ENCODE measurements at regions not wholly inside any gene's neighbourhood (a gene's known extent, or its start where the extent isn't known, plus 50 kb on each side); places are given as distances from the start of the nearest gene placed in this dataset.

- no peaks in the 10 kb centered on the region for H3K79me1 ChIP-seq (ENCODE audit: low read depth, low read length)
- no peak overlapping the region for H2BK15ac ChIP-seq (ENCODE audit: low read length)
- CTCF ChIA-PET (ENCODE audit: partially characterized antibody): interaction anchor here (0.7 to 2.4 kb wide), 9 partner anchors 10 to 142 kb away, joined by 3 to 10 read pairs (median 4); no protein-coding TSS in a partner anchor
- H3K4ac ChIP-seq (replicated peaks; ENCODE audit: insufficient read length, low read depth, low read length): no peak overlapping the region
- no peak overlapping the region for H4K5ac ChIP-seq (ENCODE audit: insufficient read length, low read depth, low read length)
- H3K14ac ChIP-seq (ENCODE audit: insufficient read length): no peak overlapping the region
- no peaks in the 10 kb centered on the region for H3K9me3 ChIP-seq (ENCODE audit: insufficient read depth in 2 of 2, low read depth in 1 of 2, low read length in 1 of 2)
- TF ChIP-seq FOSL1 (IDR thresholded peaks at IDR 0.05; ENCODE audit: insufficient read depth, low read depth, low read length) (no peak), EP300 (IDR thresholded peaks at IDR 0.05; ENCODE audit: borderline replicate concordance in 1 of 2, low read depth in 2 of 2, low read length in 2 of 2) (no peak), CHD2 (IDR thresholded peaks at IDR 0.05; ENCODE audit: low read length) (no peak), MAX (IDR thresholded peaks at IDR 0.05) (no peak), JUN (IDR thresholded peaks at IDR 0.05; ENCODE audit: low read depth, low read length) (no peak), HDAC6 (IDR thresholded peaks at IDR 0.05; ENCODE audit: low read depth, low read length) (no peak), ASH2L (IDR thresholded peaks at IDR 0.05; ENCODE audit: low read length) (no peak), SP4 (IDR thresholded peaks at IDR 0.05; ENCODE audit: low read length) (no peak), CREB1 (IDR thresholded peaks at IDR 0.05) (no peak)
- no peak overlapping the region for H3K4me2 ChIP-seq (ENCODE audit: insufficient read depth in 1 of 2, low read depth in 2 of 2, low read length in 2 of 2)
- H3K79me2 ChIP-seq (ENCODE audit: control insufficient read depth in 1 of 2, insufficient read depth in 2 of 2, low read length in 2 of 2): no peaks in the 10 kb centered on the region
- no peak overlapping the region for H4K91ac ChIP-seq (replicated peaks; ENCODE audit: insufficient read length, low read length)
- no peak overlapping the region for H3K23ac ChIP-seq (ENCODE audit: insufficient read length)
- H2BK12ac ChIP-seq (ENCODE audit: low read depth, low read length): no peak overlapping the region
- POLR2A ChIA-PET (ENCODE audit: partially characterized antibody): no interaction called here
- no peak overlapping the region for H2BK20ac ChIP-seq (ENCODE audit: low read length)
- no peak overlapping the region for H3K56ac ChIP-seq (replicated peaks; ENCODE audit: insufficient read length, low read depth, low read length)
- peaks cover 2 to 11% of the 10 kb centered on the region in 2 experiments for H4K20me1 ChIP-seq (replicated peaks in 1 of 2; ENCODE audit: control insufficient read depth in 1 of 2, insufficient read depth in 2 of 2, low read length in 2 of 2)
- H3K4me1 ChIP-seq (replicated peaks in 1 of 4; ENCODE audit: control insufficient read depth in 3 of 4, insufficient read depth in 4 of 4, low read length in 3 of 4): peaks cover 0 to 6% (median 0%) of the 10 kb centered on the region in 4 experiments; a peak in 2 of 7 replicates
- DNase-seq (ENCODE audit: low read depth in 1 of 2, low spot score in 2 of 2): no peak
- 82% methylated on average over 7 of the region's 7 CpGs; no CpG with 5 or more reads in 1 of the 2 experiments for WGBS, 2 experiments (ENCODE audit: extremely low coverage in 1 of 2, insufficient coverage in 1 of 2, insufficient read length in 1 of 2, insufficient replicate concordance in 2 of 2, low coverage in 1 of 2, low lambda C conversion rate in 2 of 2, missing lambda C conversion rate in 1 of 2)
- H3K36me3 ChIP-seq (ENCODE audit: control insufficient read depth in 2 of 4, insufficient read depth in 4 of 4, low read length in 3 of 4): no peaks in the 10 kb centered on the region
- H2BK120ac ChIP-seq (replicated peaks; ENCODE audit: low read depth, low read length): no peak overlapping the region
- H3K23me2 ChIP-seq (ENCODE audit: low read depth, low read length): peaks cover 4% of the 10 kb centered on the region; the same call in 1 of the 2 replicates
- no peak overlapping the region for H2AK5ac ChIP-seq (ENCODE audit: low read depth, low read length)
- H3K27me3 ChIP-seq (replicated peaks in 1 of 4; ENCODE audit: control insufficient read depth in 3 of 4, extremely low read depth in 1 of 4, insufficient read depth in 3 of 4, low read length in 3 of 4): peaks cover 0 to 42% (median 16%) of the 10 kb centered on the region in 4 experiments; a peak in 6 of 7 replicates
- no peak overlapping the region for H3K27ac ChIP-seq (ENCODE audit: low read depth, low read length)
- no peak overlapping the region for H3K9ac ChIP-seq (replicated peaks in 1 of 4; ENCODE audit: extremely low read depth in 1 of 4, low read depth in 3 of 4, low read length in 3 of 4)
- no peak overlapping the region for H4K8ac ChIP-seq (ENCODE audit: extremely low read depth, insufficient read depth, low read length)
- no peak overlapping the region for H3K4me3 ChIP-seq (ENCODE audit: extremely low read depth in 1 of 4, insufficient read depth in 2 of 4, low read depth in 3 of 4, low read length in 4 of 4)
- FAIRE-seq: no peak
- H3K18ac ChIP-seq (ENCODE audit: extremely low read depth, low read length): no peak overlapping the region
- H2BK5ac ChIP-seq (ENCODE audit: low read depth, low read length): no peak overlapping the region
- H2AFZ ChIP-seq (ENCODE audit: low read length): no peak overlapping the region
These were observed 139.2 kb downstream of the INHBB start for GRCh38 chr2:120485096-120485495.
